ENCODE measurements at regions not wholly inside any gene's neighbourhood (a gene's known extent, or its start where the extent isn't known, plus 50 kb on each side); places are given as distances from the start of the nearest gene placed in this dataset.
"Not testable (repeated sequence)": the region's sequence is repeated elsewhere in the genome, so short reads cannot be mapped to it uniquely, and the experiment has no call there.

DNA sequence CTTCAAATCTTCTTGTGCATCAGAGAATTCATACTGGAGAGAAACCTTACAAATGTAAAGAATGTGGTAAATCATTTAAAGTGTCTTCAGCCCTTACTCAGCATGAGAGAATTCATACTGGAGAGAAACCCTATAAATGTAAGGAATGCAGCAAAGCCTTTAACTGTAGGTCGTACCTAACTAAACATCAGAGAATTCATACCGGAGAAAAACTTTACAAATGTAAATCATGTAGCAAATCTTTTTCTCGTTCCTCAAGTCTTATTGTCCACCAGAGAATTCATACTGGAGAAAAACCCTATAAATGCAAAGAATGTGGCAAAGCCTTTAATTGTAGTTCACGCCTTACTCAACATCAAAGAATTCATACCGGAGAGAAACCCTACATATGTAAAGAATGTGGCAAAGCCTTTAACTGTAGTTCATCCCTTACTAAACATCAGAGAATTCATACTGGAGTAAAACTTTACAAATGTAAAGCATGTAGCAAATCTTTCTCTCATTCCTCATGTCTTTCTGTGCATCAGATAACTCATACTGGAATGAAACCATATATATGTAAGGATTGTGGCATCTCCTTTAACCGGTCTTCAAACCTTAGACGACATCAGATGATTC lies 118.5 kb upstream of the ZNF267 start:
- ATAC-seq = no peak

- no peak for ATAC-seq
Observed at GRCh38 chr16:31764103-31764502, 109.5 kb upstream of the ZNF267 start.

DNA sequence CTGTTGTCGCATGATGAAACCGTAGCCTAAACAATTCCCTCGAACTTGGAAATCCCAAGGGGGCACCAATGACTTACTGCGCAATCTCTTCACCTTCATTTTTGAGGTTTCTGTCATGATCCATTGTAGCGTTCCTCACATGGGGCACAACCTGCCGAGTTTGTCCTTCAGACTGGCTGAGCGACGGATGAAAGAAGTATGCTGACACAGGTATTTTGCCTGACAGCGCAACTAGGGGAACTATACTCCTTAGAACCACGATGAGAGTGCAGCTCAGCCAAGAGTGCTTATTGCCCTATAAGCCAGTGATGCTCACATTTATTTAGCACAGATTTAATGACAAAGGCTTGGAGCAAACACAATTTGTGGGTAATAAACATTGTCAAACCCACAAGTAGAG lies 106.3 kb upstream of the ZNF267 start:
- no peak for ATAC-seq

DNA sequence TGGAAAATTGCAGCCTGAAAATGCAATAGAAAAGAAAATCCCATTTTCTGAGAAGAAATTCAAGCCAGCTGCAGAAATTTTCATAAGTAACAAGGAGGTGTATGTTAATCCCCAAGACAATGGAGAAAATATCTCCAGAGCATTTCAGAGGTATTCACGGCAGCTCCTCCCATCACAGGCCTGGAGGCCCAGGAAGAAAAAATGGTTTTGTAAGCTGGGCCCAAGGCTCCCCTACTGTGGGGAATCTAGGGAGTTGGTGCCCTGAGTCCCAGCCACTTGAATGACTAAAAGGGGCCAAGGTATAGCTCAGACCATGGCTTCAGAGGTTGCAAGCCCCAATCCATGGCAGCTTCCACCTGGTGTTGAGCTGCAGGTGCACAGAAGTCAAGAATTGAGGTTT lies 93.3 kb upstream of the ZNF267 start:
- no peak for ATAC-seq

- no peak for ATAC-seq
Observed at GRCh38 chr16:31785126-31785525, 88.5 kb upstream of the ZNF267 start.

DNA sequence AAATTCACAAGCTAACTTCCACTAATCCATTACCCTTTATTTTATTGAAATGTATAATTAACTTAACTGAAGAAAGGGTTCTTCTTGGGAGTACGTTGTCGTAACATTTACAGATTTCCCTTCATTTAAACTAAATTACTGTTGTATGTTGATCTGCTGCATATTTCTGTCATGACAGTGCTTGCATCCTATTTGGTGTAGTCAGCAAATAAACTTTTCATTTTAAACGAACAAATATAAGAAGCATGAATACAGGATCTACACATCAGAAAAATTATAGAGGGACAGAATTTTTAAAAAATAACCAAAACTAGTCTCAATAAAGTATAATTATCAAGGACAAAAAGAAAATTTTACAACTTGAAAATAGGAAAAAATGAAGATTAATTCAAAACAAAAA lies 66.5 kb upstream of the ZNF267 start:
- no peak for ATAC-seq

- ATAC-seq = no peak
Observed at GRCh38 chr16:31810863-31811262, 62.7 kb upstream of the ZNF267 start.

- ATAC-seq = not testable (repeated sequence)
Observed at GRCh38 chr16:31816141-31816540, 57.5 kb upstream of the ZNF267 start.

DNA sequence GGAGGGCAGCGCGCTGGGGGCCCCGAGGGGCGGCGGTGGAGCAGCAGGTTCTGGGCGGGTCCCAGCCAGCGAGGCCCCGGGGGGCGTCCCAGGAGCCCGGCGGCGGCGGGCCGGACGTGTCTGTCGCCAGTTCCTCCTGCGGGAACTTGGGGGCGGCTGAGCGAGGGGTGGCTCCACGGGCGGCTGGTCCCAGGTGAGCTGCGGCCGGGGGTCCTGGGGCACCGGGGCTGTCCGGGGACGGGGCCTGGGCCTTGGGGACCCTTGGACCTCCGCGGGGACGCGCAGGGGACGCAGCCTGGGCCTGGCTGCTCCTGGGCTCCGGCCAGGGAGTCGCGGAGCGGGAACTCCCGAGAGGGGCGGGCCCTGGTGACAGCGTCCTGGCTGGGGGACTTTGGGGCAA lies 54.2 kb upstream of the ZNF267 start:
- ATAC-seq = no peak

DNA sequence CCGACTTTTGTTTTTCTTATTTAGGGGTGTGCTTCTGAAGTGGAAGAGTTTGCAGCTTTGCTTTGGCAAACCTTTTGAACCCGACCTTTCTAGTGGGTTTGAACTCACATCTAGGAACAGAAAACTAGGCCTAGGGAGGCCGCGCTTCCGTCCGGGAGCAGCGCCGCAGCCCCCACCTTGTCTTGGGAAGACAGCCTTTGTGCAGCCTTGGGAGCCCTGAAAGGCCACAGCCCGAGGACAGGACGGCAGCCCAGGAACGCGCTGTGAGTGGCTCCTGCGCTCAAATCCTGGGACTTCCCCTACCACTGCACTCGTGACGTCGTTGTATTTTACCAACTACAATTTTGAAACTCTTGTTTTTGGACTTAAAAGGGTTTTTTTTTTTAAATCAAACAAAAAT lies 53.7 kb upstream of the ZNF267 start:
- ATAC-seq = no peak
